HepG2 (cell line): ENCODE measurements at regions not wholly inside any gene's neighbourhood (a gene's known extent, or its start where the extent isn't known, plus 50 kb on each side); places are given as distances from the start of the nearest gene placed in this dataset.

Experiments used
- ATAC-seq: fragments of 200-7000 bp; cut with Tn5 transposase; 3 replicates; pipeline ENCODE4 v1.9.1; 2020; ENCODE audit warnings: mild to moderate bottlenecking, moderate library complexity
- BruUV-seq: library from RNA; stranded (reverse); fragments of 400-500 nt; replicated peaks from 2 replicates; lab custom pipeline; 2021; lab: Mats Ljungman, UMichigan
- CTCF ChIA-PET: fragments of 300-600 bp; formaldehyde crosslinking; extraction: SDS; loops from one replicate; lab custom pipeline; 2021; ENCODE audit warnings: low total read pairs, inconsistent platforms, low intra/inter-chr PET ratio; lab: Yijun Ruan, JAX
- POLR2A ChIA-PET: fragments of 350-600 bp; sonication (Branson Sonifier 250); formaldehyde crosslinking; loops from one replicate; lab custom pipeline; 2020; ENCODE audit warnings: antibody characterized with exemption, inconsistent platforms; lab: Yijun Ruan, JAX
- DNase-seq: peaks from one replicate; pipeline ENCODE4 v3.0.0-alpha.2; 2015; ENCODE audit warnings: low spot score
- FAIRE-seq: peaks from 3 replicates; lab custom pipeline; 2011; peaks lifted over from hg19 to GRCh38; lab: Jason Lieb, UNC
- H2AFZ ChIP-seq: one replicate; pipeline ENCODE4 v1.6.1; 2011; ENCODE audit warnings: low read length, inconsistent platforms
- H3K27ac ChIP-seq: fragments of 300-600 bp; 3 replicates; pipeline ENCODE4 v1.8.0; 2011; ENCODE audit warnings: mixed run types, mild to moderate bottlenecking, mixed read lengths, low read length, inconsistent platforms; ENCODE audit not compliant: insufficient read depth; ENCODE audit errors: extremely low read length
- H3K27me3 ChIP-seq, 2 experiments: fragments of 200-600 bp in 1 of 2; 2 replicates in 1 of 2; 3 replicates in 1 of 2; pipeline versions ENCODE4 v1.6.0 to v1.8.0; 2011; ENCODE audit warnings: low read length in 2 of 2, mild to moderate bottlenecking in 2 of 2, moderate library complexity in 2 of 2, inconsistent platforms in 1 of 2; ENCODE audit not compliant: insufficient read depth in 2 of 2, control insufficient read depth in 1 of 2
- H3K36me3 ChIP-seq, 2 experiments: fragments of 200-600 bp in 1 of 2; replicated peaks in 1 of 2; 2 replicates in 1 of 2; 3 replicates in 1 of 2; pipeline versions ENCODE4 v1.5.1 to v1.8.0; 2011; ENCODE audit warnings: low read length in 2 of 2, inconsistent platforms in 1 of 2; ENCODE audit not compliant: insufficient read depth in 2 of 2, control insufficient read depth in 1 of 2
- H3K4me1 ChIP-seq: 2 replicates; pipeline ENCODE4 v1.5.1; 2012; ENCODE audit warnings: low read length, inconsistent platforms; ENCODE audit not compliant: insufficient read depth
- H3K4me2 ChIP-seq: 2 replicates; pipeline ENCODE4 v1.6.0; 2011; ENCODE audit warnings: low read depth, low read length, inconsistent platforms
- H3K4me3 ChIP-seq, 3 experiments: fragments of 200-600 bp in 1 of 3; sonication (generic), shearing (Covaris generic) in 1 of 3; replicated peaks in 1 of 3; 2 replicates each; pipeline ENCODE4 v1.5.1; 2011 to 2016; ENCODE audit warnings: low read length in 3 of 3, inconsistent platforms in 2 of 3, low read depth in 2 of 3, mild to moderate bottlenecking in 2 of 3, control low read depth in 1 of 3, mixed read lengths in 1 of 3; ENCODE audit not compliant: insufficient read depth in 1 of 3
- H3K79me2 ChIP-seq: one replicate; pipeline ENCODE4 v1.6.1; 2011; ENCODE audit warnings: low read length, inconsistent platforms; ENCODE audit not compliant: insufficient read depth
- H3K9ac ChIP-seq: 2 replicates; pipeline ENCODE4 v1.6.0; 2011; ENCODE audit warnings: mild to moderate bottlenecking, low read depth, low read length, inconsistent platforms; ENCODE audit not compliant: insufficient read depth
- H3K9me3 ChIP-seq: 2 replicates; pipeline ENCODE4 v1.5.1; 2012; ENCODE audit warnings: mild to moderate bottlenecking, low read length
- H4K20me1 ChIP-seq: 2 replicates; pipeline ENCODE4 v1.6.0; 2011; ENCODE audit warnings: inconsistent platforms, mild to moderate bottlenecking, low read length, moderate library complexity; ENCODE audit not compliant: insufficient read depth
- CAMTA2 ChIP-seq: sonication (generic); formaldehyde crosslinking; IDR thresholded peaks from 2 replicates; pipeline ENCODE4 v1.4.0; 2020; ENCODE audit warnings: mild to moderate bottlenecking, missing genetic modification reagents, borderline replicate concordance
- ELF1 ChIP-seq: sonication (generic); formaldehyde crosslinking; IDR thresholded peaks from 2 replicates; pipeline ENCODE4 v1.4.0; 2020; ENCODE audit warnings: missing genetic modification reagents
- PCBP1 ChIP-seq: fragments of 200-400 bp; formaldehyde crosslinking; IDR thresholded peaks from 2 replicates; pipeline ENCODE4 v1.6.1; 2017; ENCODE audit warnings: mild to moderate bottlenecking, low read depth, low read length, borderline replicate concordance
- PHF20 ChIP-seq: sonication (generic); formaldehyde crosslinking; IDR thresholded peaks from 2 replicates; pipeline ENCODE4 v1.5.0; 2020; ENCODE audit warnings: mild to moderate bottlenecking, missing genetic modification reagents
- POGZ ChIP-seq: sonication (generic); formaldehyde crosslinking; IDR thresholded peaks from 2 replicates; pipeline ENCODE4 v1.4.0; 2020; ENCODE audit warnings: mild to moderate bottlenecking, missing genetic modification reagents
- REXO4 ChIP-seq: sonication (generic); formaldehyde crosslinking; IDR thresholded peaks from 2 replicates; pipeline ENCODE4 v1.8.0; 2022; ENCODE audit warnings: missing genetic modification reagents, mild to moderate bottlenecking, borderline replicate concordance
- SKI ChIP-seq: fragments of 450-650 bp; IDR thresholded peaks from one replicate; pipeline ENCODE4 v1.6.1; 2018; ENCODE audit warnings: mild to moderate bottlenecking; ENCODE audit not compliant: partially characterized antibody
- STAG1 ChIP-seq: sonication (generic); formaldehyde crosslinking; IDR thresholded peaks from 2 replicates; pipeline ENCODE4 v1.4.0; 2020; ENCODE audit warnings: missing genetic modification reagents
- TEAD3 ChIP-seq: optimal IDR thresholded peaks from 2 replicates; pipeline ENCODE3; 2016; ENCODE audit warnings: borderline replicate concordance
- ZKSCAN1 ChIP-seq: fragments of 150-350 bp; IDR thresholded peaks from 2 replicates; pipeline ENCODE4 v1.6.1; 2014; ENCODE audit warnings: low read length
- ZNF614 ChIP-seq: IDR thresholded peaks from 2 replicates; pipeline ENCODE4 v1.6.1; 2018; ENCODE audit warnings: missing biosample characterization, missing genetic modification reagents, inconsistent platforms, borderline replicate concordance
- WGBS: methylation state at CpG from one replicate; pipeline ENCODE4 v1.1.6; 2017; ENCODE audit warnings: low lambda C conversion rate; 5-methylcytosine and 5-hydroxymethylcytosine counted together
- in situ Hi-C: cut with HindIII; loops from 2 replicates; pipeline ENCODE4 v1.10.0; 2017; ENCODE audit warnings: low pct_unique_long_range_greater_than_20kb; ENCODE audit not compliant: extremely low pct_ligation_motif_present
- intact Hi-C: fragments of 100-400 bp; cut with micrococcal nuclease; formaldehyde crosslinking; loops from one replicate; pipeline ENCODE4 v1.10.0; 2022; ENCODE audit not compliant: unreplicated experiment

- no peak for TF ChIP-seq ZKSCAN1
- TF ChIP-seq SKI: no peak
- no peak for TF ChIP-seq ELF1 (CRISPR knock-in tag)
Measured at GRCh38 chr16:72481419-72481818, 309.5 kb upstream of the PMFBP1 start (continued).

- no peaks in the 10 kb centered on the region for H3K4me1 ChIP-seq
- H3K4me3 ChIP-seq: no peak overlapping the region
- POLR2A ChIA-PET: no interaction called here
- BruUV-seq: no TSS peak
- no peaks in the 10 kb centered on the region for H3K36me3 ChIP-seq
- intact Hi-C loops: no loop called here
- no peak overlapping the region for H3K9ac ChIP-seq
- H3K27ac ChIP-seq: no peak overlapping the region
- no peaks in the 10 kb centered on the region for H3K79me2 ChIP-seq
- in situ Hi-C loops: no loop called here
- WGBS: 96% methylated on average over 2 of the region's 2 CpGs
- no peaks in the 10 kb centered on the region for H4K20me1 ChIP-seq
- TF ChIP-seq STAG1 (CRISPR knock-in tag) (no peak), REXO4 (CRISPR knock-in tag) (no peak), CAMTA2 (no peak), PHF20 (CRISPR knock-in tag) (no peak), PCBP1 (no peak), POGZ (no peak)
- H2AFZ ChIP-seq: no peak overlapping the region
- no peak overlapping the region for H3K4me2 ChIP-seq
- H3K27me3 ChIP-seq: no peaks in the 10 kb centered on the region; a peak in 1 of 5 replicates
- H3K9me3 ChIP-seq: no peaks in the 10 kb centered on the region
- CTCF ChIA-PET: no interaction called here
- ATAC-seq (no peak), DNase-seq (no peak), FAIRE-seq (no peak)
Measured at GRCh38 chr16:72480911-72481310, 309.0 kb upstream of the PMFBP1 start.

- no peak overlapping the region for H3K27ac ChIP-seq
- no TSS peak for BruUV-seq
- DNase-seq: no peak
- H2AFZ ChIP-seq: no peak overlapping the region
- POLR2A ChIA-PET: no interaction called here
- TF ChIP-seq ZNF614 (CRISPR knock-in tag) (no peak), TEAD3 (peak; percentile 48)
- no peak overlapping the region for H3K9ac ChIP-seq
- peaks cover 22% of the 10 kb centered on the region for H3K4me1 ChIP-seq
- WGBS: 84% methylated on average over 3 of the region's 3 CpGs
- H3K9me3 ChIP-seq: no peaks in the 10 kb centered on the region
- ATAC-seq: no peak
- no peaks in the 10 kb centered on the region for H3K36me3 ChIP-seq
- H3K4me2 ChIP-seq: no peak overlapping the region
- no peak for FAIRE-seq
- CTCF ChIA-PET: no interaction called here
- H3K27me3 ChIP-seq: no peaks in the 10 kb centered on the region
- in situ Hi-C loops: no loop called here
- no peaks in the 10 kb centered on the region for H3K79me2 ChIP-seq
- no peaks in the 10 kb centered on the region for H4K20me1 ChIP-seq
- intact Hi-C loops: no loop called here
- H3K4me3 ChIP-seq: no peak overlapping the region
Measured at GRCh38 chr16:72475688-72476087, 303.7 kb upstream of the PMFBP1 start.
